HuH-7 (cell line): ENCODE measurements at regions not wholly inside any gene's neighbourhood (a gene's known extent, or its start where the extent isn't known, plus 50 kb on each side); places are given as distances from the start of the nearest gene placed in this dataset.
"Not testable (repeated sequence)": the region's sequence is repeated elsewhere in the genome, so short reads cannot be mapped to it uniquely, and the experiment has no call there.

Experiments used
- DNase-seq: peaks from one replicate; pipeline ENCODE4 v3.0.0; 2011; ENCODE audit warnings: low spot score

- no peak for DNase-seq
Measured at GRCh38 chr3:153028381-153028780, 133.6 kb upstream of the RAP2B start.

GRCh38 chr3:153029350-153029749, 132.7 kb upstream of the RAP2B start:
- DNase-seq: no peak

GRCh38 chr3:153032891-153033290, 129.1 kb upstream of the RAP2B start:
- no peak for DNase-seq

- no peak for DNase-seq
Measured at GRCh38 chr3:153036846-153037245, 125.2 kb upstream of the RAP2B start.

- DNase-seq: no peak
Measured at GRCh38 chr3:153038367-153038766, 123.7 kb upstream of the RAP2B start.

GRCh38 chr3:153038779-153039178, 123.2 kb upstream of the RAP2B start:
- DNase-seq: no peak

- DNase-seq: no peak
Measured at GRCh38 chr3:153041181-153041580, 120.8 kb upstream of the RAP2B start.

GRCh38 chr3:153042088-153042487, 119.9 kb upstream of the RAP2B start:
- no peak for DNase-seq

- no peak for DNase-seq
Measured at GRCh38 chr3:153043729-153044328, 118.2 kb upstream of the RAP2B start.

GRCh38 chr3:153045150-153045549, 116.9 kb upstream of the RAP2B start:
- no peak for DNase-seq

GRCh38 chr3:153050978-153051377, 111.0 kb upstream of the RAP2B start:
- no peak for DNase-seq

GRCh38 chr3:153051427-153052095, 110.5 kb upstream of the RAP2B start:
- DNase-seq: peak; percentile 10

- no peak for DNase-seq
Measured at GRCh38 chr3:153052096-153052460, 109.9 kb upstream of the RAP2B start.

- DNase-seq: no peak
Measured at GRCh38 chr3:153055217-153055616, 106.8 kb upstream of the RAP2B start.

GRCh38 chr3:153055779-153056178, 106.2 kb upstream of the RAP2B start:
- DNase-seq: no peak

GRCh38 chr3:153058031-153058688, 103.9 kb upstream of the RAP2B start:
- not testable (repeated sequence) for DNase-seq

GRCh38 chr3:153060346-153060745, 101.7 kb upstream of the RAP2B start:
- no peak for DNase-seq

GRCh38 chr3:153061938-153062528, 100.0 kb upstream of the RAP2B start:
- no peak for DNase-seq

- no peak for DNase-seq
Measured at GRCh38 chr3:153063337-153063736, 98.7 kb upstream of the RAP2B start.

GRCh38 chr3:153066983-153067382, 95.0 kb upstream of the RAP2B start:
- DNase-seq: no peak

GRCh38 chr3:153069598-153070510, 92.2 kb upstream of the RAP2B start:
- no peak for DNase-seq

- DNase-seq: no peak
Measured at GRCh38 chr3:153070511-153070868, 91.5 kb upstream of the RAP2B start.
